Thoracic aorta (tissue), 2 donors: ENCODE measurements at regions not wholly inside any gene's neighbourhood (a gene's known extent, or its start where the extent isn't known, plus 50 kb on each side); places are given as distances from the start of the nearest gene placed in this dataset.

Experiments
- ATAC-seq: fragments of 150-250 bp; one replicate; pipeline ENCODE4 v1.8.0; 2017; ENCODE audit warnings: low read depth; ENCODE audit not compliant: insufficient number of reproducible peaks, low FRiP score
- DNase-seq: peaks from one replicate; pipeline ENCODE4 v3.0.0-alpha.2; 2020; ENCODE audit warnings: low spot score
- H3K27ac ChIP-seq, 2 donors: fragments of 200-600 bp; sonication (generic); 1 replicate in 1 of 2; 2 replicates in 1 of 2; pipeline ENCODE4 v1.5.1; 2016; ENCODE audit warnings: mild to moderate bottlenecking in 2 of 2, moderate library complexity in 2 of 2
- H3K27me3 ChIP-seq: fragments of 200-600 bp; sonication (generic); replicated peaks from 2 replicates; pipeline ENCODE4 v1.6.0; 2016; ENCODE audit warnings: mild to moderate bottlenecking; ENCODE audit not compliant: insufficient read depth
- H3K36me3 ChIP-seq: fragments of 200-600 bp; sonication (generic); one replicate; pipeline ENCODE4 v1.5.1; 2016
- H3K4me1 ChIP-seq, 2 donors: fragments of 200-600 bp; sonication (generic); 1 replicate in 1 of 2; 2 replicates in 1 of 2; pipeline versions ENCODE4 v1.5.1 to v1.6.0; 2016; ENCODE audit warnings: low read depth in 2 of 2, mild to moderate bottlenecking in 1 of 2; ENCODE audit not compliant: control insufficient read depth in 1 of 2
- H3K4me3 ChIP-seq: fragments of 200-600 bp; sonication (generic); 2 replicates; pipeline ENCODE4 v1.5.1; 2016; ENCODE audit warnings: mild to moderate bottlenecking
- H3K9me3 ChIP-seq: fragments of 200-600 bp; sonication (generic); 2 replicates; pipeline ENCODE4 v1.5.1; 2016
- CTCF ChIP-seq: fragments of 200-600 bp; sonication (generic); IDR thresholded peaks from one replicate; pipeline ENCODE4 v1.5.1; 2019; ENCODE audit warnings: antibody characterized with exemption

GRCh38 chr20:22495789-22496188 is 88.6 kb downstream of the FOXA2 start:
- DNase-seq, result no peak
- H3K4me3 ChIP-seq, result no peak overlapping the region
- no peak for TF ChIP-seq CTCF

GRCh38 chr20:22495172-22495571 is 89.2 kb downstream of the FOXA2 start:
- ATAC-seq (no peak), DNase-seq (no peak)
- no peak for TF ChIP-seq CTCF
- Histone ChIP-seq H3K36me3 (no peaks in the 10 kb centered on the region), H3K4me3 (no peak overlapping the region), H3K27me3 (no peaks in the 10 kb centered on the region), H3K4me1 (no peaks in the 10 kb centered on the region), H3K27ac (no peak overlapping the region), H3K9me3 (no peaks in the 10 kb centered on the region)

More at GRCh38 chr20:22495789-22496188, 88.6 kb downstream of the FOXA2 start:
- no peak for ATAC-seq
- no peaks in the 10 kb centered on the region for H3K27me3 ChIP-seq
- no peaks in the 10 kb centered on the region for H3K4me1 ChIP-seq
- H3K36me3 ChIP-seq, result no peaks in the 10 kb centered on the region
- H3K27ac ChIP-seq, result no peak overlapping the region
- no peaks in the 10 kb centered on the region for H3K9me3 ChIP-seq

GRCh38 chr20:22492497-22492896 is 91.9 kb downstream of the FOXA2 start:
- no peak for TF ChIP-seq CTCF
- Histone ChIP-seq H3K4me1 (no peaks in the 10 kb centered on the region), H3K27me3 (no peaks in the 10 kb centered on the region), H3K4me3 (no peak overlapping the region), H3K36me3 (no peaks in the 10 kb centered on the region), H3K27ac (no peak overlapping the region), H3K9me3 (no peaks in the 10 kb centered on the region)
- ATAC-seq (no peak), DNase-seq (no peak)

- no peak for TF ChIP-seq CTCF
- no peaks in the 10 kb centered on the region for H3K4me1 ChIP-seq
- H3K4me3 ChIP-seq, result no peak overlapping the region
- no peak overlapping the region for H3K27ac ChIP-seq
- no peak for DNase-seq
- H3K27me3 ChIP-seq, result no peaks in the 10 kb centered on the region
- no peak for ATAC-seq
- no peaks in the 10 kb centered on the region for H3K9me3 ChIP-seq
- no peaks in the 10 kb centered on the region for H3K36me3 ChIP-seq
These were observed 93.2 kb downstream of the FOXA2 start for GRCh38 chr20:22491194-22491505.

GRCh38 chr20:22490287-22491193 is 93.8 kb downstream of the FOXA2 start:
- DNase-seq (no peak), ATAC-seq (no peak)
- Histone ChIP-seq H3K9me3 (no peaks in the 10 kb centered on the region), H3K27ac (no peak overlapping the region), H3K36me3 (no peaks in the 10 kb centered on the region), H3K27me3 (no peaks in the 10 kb centered on the region), H3K4me3 (no peak overlapping the region), H3K4me1 (no peaks in the 10 kb centered on the region)
- no peak for TF ChIP-seq CTCF
